ENCODE measurements at regions not wholly inside any gene's neighbourhood (a gene's known extent, or its start where the extent isn't known, plus 50 kb on each side); places are given as distances from the start of the nearest gene placed in this dataset.
"Not testable (repeated sequence)": the region's sequence is repeated elsewhere in the genome, so short reads cannot be mapped to it uniquely, and the experiment has no call there.

DNA sequence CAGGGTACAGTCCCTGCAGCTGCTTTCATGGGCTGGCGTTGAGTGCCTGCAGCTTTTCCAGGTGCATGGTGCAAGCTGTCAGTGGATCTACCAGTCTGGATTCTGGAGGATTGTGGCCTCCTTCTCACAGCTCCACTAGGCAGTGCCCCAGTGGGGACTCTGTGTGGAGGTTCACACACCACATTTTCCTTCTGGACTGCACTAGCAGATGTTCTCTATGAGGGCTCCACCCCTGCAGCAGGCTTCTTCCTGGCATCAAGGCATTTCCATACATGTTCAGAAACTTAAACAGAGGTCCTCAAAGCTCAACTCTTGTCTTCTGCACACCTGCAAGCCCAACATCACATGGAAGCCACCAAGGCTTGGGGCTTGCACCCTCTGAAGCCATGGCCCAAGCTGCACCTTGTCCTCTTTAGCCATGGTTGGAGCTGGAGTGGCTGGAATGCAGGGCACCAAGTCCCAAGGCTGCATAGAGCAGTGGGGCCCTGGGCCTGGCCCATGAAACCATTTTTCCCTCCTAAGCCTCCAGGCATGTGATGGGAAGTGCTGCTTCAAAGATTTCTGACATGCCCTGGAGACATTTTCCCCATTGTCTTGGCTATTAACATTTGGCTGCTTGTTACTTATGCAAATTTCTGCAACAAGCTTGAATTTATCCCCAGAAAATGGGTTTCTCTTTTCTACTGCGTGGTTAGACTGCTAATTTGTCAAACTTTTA is 250.2 kb upstream of the COPS8 start:
- no peak overlapping the region for H3K27ac ChIP-seq
- CTCF ChIA-PET = interaction anchor here (0.6 kb wide), 1 partner anchor 252 kb away, joined by 3 read pairs; no protein-coding TSS in a partner anchor
- POLR2A ChIA-PET (ENCODE audit: low non-redundant PET) = no interaction called here
- DNase-seq (ENCODE audit: low spot score) = no peak
- TF ChIP-seq, protein P1, sequence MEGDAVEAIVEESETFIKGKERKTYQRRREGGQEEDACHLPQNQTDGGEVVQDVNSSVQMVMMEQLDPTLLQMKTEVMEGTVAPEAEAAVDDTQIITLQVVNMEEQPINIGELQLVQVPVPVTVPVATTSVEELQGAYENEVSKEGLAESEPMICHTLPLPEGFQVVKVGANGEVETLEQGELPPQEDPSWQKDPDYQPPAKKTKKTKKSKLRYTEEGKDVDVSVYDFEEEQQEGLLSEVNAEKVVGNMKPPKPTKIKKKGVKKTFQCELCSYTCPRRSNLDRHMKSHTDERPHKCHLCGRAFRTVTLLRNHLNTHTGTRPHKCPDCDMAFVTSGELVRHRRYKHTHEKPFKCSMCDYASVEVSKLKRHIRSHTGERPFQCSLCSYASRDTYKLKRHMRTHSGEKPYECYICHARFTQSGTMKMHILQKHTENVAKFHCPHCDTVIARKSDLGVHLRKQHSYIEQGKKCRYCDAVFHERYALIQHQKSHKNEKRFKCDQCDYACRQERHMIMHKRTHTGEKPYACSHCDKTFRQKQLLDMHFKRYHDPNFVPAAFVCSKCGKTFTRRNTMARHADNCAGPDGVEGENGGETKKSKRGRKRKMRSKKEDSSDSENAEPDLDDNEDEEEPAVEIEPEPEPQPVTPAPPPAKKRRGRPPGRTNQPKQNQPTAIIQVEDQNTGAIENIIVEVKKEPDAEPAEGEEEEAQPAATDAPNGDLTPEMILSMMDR (conservative IDR thresholded peaks at IDR 0.05; ENCODE audit: low read depth) = no peak

DNA sequence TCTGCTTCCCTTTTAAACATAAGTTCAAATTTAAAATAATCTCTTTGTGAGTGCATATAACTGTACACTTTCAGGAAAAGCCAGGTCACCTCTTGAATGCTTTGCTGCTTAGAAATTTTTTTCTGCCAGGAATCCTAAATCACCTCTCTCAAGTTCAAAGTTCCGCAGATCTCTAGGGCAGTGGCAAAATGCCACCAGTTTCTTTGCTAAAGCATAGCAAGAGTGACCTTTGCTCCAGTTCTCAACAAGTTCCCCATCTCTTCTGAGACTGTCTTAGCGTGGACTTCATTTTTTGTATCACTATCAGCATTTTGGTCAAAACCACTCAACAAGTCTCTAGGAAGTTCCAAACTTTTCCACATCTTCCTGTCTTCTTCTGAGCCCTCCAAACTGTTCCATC is 249.7 kb upstream of the COPS8 start:
- H3K27ac ChIP-seq; DNase-seq (ENCODE audit: low spot score); CTCF ChIA-PET; POLR2A ChIA-PET (ENCODE audit: low non-redundant PET): not testable (repeated sequence)

DNA sequence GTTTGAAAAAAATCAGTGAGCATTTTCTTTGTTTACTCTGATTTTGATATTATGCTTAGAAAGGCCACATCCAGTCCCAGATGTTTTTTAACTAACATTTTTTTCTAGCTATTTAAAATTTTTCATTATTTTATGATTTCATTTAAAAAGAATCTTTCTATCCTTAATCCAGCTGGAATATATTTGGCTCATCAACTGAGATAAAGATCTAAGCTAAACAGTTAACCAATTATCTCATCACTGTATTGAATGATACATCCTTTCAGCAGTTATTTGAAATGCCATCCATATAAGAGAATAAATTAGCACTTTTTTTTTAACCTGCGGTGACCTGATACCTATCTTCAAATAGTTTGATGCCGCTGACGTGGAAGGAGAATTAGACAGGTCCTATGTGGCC is 245.5 kb upstream of the COPS8 start:
- no peak for DNase-seq (ENCODE audit: low spot score)
- POLR2A ChIA-PET (ENCODE audit: low non-redundant PET) = no interaction called here
- TF ChIP-seq, protein P1 (conservative IDR thresholded peaks at IDR 0.05; ENCODE audit: low read depth) = no peak
- CTCF ChIA-PET = no interaction called here
- no peak overlapping the region for H3K27ac ChIP-seq

DNA sequence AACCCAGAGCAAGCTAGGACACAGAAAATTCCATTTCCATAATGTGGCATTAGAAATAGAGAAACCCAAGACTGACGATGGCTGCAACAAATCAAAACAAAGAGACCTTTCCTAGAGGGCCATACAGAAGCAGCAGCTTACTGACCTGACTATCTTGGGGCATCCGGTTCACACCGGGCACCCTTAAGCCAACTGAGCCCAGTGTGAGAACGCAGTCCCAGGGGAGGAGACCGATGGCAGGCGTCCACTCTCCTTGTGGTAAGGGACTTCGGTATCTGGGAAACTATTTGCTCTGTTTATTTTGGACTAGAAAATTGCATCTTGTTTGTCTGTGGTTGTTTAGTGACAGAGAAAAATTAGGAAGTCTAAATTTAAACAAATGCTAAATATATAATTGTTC is 244.8 kb upstream of the COPS8 start:
- H3K27ac ChIP-seq = no peak overlapping the region

DNA sequence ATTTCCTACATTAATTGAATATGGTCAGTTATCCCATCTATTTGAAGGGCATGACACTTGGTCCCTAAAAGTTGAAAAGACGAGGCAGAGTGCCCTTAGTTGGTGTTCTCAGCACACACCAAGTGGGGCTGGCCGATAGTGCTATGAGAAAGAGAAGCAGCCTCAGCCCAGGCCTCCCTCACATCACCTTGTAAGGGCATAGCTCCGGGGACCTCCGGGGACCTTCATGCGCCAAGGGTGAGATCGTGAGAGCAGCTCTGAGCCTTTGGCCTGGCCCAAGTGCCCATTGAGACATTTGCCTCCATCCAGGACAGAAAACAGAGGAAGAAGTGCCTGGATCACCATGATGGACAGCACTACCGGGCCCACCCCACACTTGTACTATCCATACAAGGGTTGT is 244.3 kb upstream of the COPS8 start:
- no peak for DNase-seq (ENCODE audit: low spot score)
- ChIA-PET POLR2A (ENCODE audit: low non-redundant PET) (no interaction called here), CTCF (no interaction called here)
- TF ChIP-seq, protein P1 (conservative IDR thresholded peaks at IDR 0.05; ENCODE audit: low read depth) = no peak
- no peak overlapping the region for H3K27ac ChIP-seq

More for the DNA sequence above, 244.8 kb upstream of the COPS8 start:
- TF ChIP-seq, protein P1 (conservative IDR thresholded peaks at IDR 0.05; ENCODE audit: low read depth) = no peak
- ChIA-PET CTCF (no interaction called here), POLR2A (ENCODE audit: low non-redundant PET) (no interaction called here)
- DNase-seq (ENCODE audit: low spot score) = no peak

DNA sequence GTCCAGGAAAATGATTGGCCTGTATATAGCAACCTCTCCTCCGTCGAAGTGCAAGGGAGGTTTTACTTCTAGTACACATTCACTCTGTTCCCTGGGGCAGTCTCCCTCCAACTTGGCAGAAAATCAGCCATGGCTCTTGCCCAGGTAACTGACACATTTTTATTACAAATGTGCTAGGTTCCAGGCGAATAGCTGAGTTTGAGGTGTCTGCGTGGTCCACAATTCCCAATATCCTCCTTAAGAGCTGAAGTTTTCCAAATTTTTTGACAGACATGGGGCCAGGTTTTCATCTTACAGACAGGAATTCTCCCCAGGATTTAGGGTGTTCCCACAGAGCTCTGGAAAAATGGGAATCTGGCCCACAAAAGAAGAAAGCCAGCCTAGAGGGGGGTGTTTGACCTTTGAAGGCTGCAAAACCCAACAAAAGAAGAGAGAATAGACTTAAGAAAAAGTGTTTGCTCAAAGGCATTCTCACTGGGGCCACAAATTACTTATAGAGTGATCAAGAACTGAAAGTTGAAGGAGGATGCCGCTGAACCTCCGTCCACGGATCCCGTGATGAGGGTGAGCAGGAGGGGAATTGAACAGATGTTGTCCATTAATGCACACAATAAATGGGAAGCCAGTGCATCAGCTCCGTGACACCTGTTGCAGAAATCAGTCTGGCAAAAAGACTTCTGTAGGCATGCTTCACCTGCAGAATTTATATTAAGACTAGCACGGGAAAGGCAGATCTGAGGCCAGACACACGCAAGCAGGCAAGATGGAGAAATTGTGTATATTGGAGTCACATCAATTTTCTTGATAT is 242.3 kb upstream of the COPS8 start:
- no peak for DNase-seq (ENCODE audit: low spot score)
- TF ChIP-seq, protein P1 (conservative IDR thresholded peaks at IDR 0.05; ENCODE audit: low read depth) = no peak
- H3K27ac ChIP-seq = no peak overlapping the region
- POLR2A ChIA-PET (ENCODE audit: low non-redundant PET) = no interaction called here
- CTCF ChIA-PET = interaction anchor here (0.6 to 0.7 kb wide), 2 partner anchors 100 to 1077 kb away, joined by 4 to 5 read pairs; no protein-coding TSS in a partner anchor

DNA sequence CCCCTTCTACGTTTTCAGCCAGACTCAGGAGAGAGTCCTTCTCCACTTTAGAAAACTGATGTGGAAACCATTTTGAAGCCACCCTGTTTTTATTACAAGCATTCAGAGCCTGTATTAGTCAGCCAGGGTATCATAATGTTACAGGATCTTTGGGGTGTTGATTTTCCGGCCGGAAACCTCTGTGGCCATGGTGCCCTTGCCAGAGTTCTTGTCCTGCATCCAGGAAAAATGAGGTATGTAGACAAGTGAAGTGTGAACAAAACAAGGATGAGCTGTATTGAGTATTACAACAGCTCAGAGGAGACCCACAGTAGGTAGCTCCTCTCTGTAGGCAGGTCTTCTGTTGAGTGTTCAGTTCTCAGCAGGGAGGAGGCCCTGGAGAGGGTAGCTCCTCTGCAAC is 241.0 kb upstream of the COPS8 start:
- H3K27ac ChIP-seq = no peak overlapping the region
- CTCF ChIA-PET = interaction anchor here (0.5 kb wide), 1 partner anchor 25 kb away, joined by 4 read pairs; no protein-coding TSS in a partner anchor
- POLR2A ChIA-PET (ENCODE audit: low non-redundant PET) = no interaction called here
- TF ChIP-seq, protein P1 (conservative IDR thresholded peaks at IDR 0.05; ENCODE audit: low read depth) = no peak
- no peak for DNase-seq (ENCODE audit: low spot score)
